IMR-90 (cell line): ENCODE measurements at regions not wholly inside any gene's neighbourhood (a gene's known extent, or its start where the extent isn't known, plus 50 kb on each side); places are given as distances from the start of the nearest gene placed in this dataset.

ENCODE experiments used
- ATAC-seq: fragments of 200-7000 bp; cut with Tn5 transposase; 2 replicates; pipeline ENCODE4 v1.9.1; 2020; ENCODE audit warnings: low read depth, mild to moderate bottlenecking, moderate library complexity
- BruUV-seq: library from RNA; stranded (reverse); fragments of 400-500 nt; replicated peaks from 2 replicates; lab custom pipeline; 2021; lab: Mats Ljungman, UMichigan
- CTCF ChIA-PET: fragments of 300-600 bp; formaldehyde crosslinking; extraction: SDS; loops from one replicate; lab custom pipeline; 2021; ENCODE audit warnings: antibody characterized with exemption; lab: Yijun Ruan, JAX
- POLR2A ChIA-PET: fragments of 300-600 bp; sonication (Branson Sonifier 250); formaldehyde crosslinking; loops from one replicate; lab custom pipeline; 2022; ENCODE audit warnings: antibody characterized with exemption; ENCODE audit not compliant: unreplicated experiment; lab: Charles Lee
- DNase-seq: peaks from one replicate; pipeline ENCODE4 v3.0.0; 2013
- H2AFZ ChIP-seq: replicated peaks from 2 replicates; pipeline ENCODE3; 2013; ENCODE audit warnings: low read length, mild to moderate bottlenecking; ENCODE audit not compliant: poor library complexity
- H2AK5ac ChIP-seq: 2 replicates; pipeline ENCODE4 v1.6.1; 2013; ENCODE audit warnings: low read depth, low read length, inconsistent platforms
- H2AK9ac ChIP-seq: replicated peaks from 2 replicates; pipeline ENCODE3; 2013; ENCODE audit warnings: mild to moderate bottlenecking, low read depth, low read length, moderate library complexity; ENCODE audit not compliant: poor library complexity
- H2BK120ac ChIP-seq: 2 replicates; pipeline ENCODE4 v1.6.1; 2013; ENCODE audit warnings: low read depth, low read length, inconsistent platforms
- H2BK15ac ChIP-seq: 3 replicates; pipeline ENCODE4 v1.6.1; 2013; ENCODE audit warnings: low read depth, low read length, inconsistent platforms
- H2BK20ac ChIP-seq: 2 replicates; pipeline ENCODE4 v1.6.1; 2013; ENCODE audit warnings: low read depth, mild to moderate bottlenecking, inconsistent platforms, low read length, moderate library complexity
- H2BK5ac ChIP-seq: 2 replicates; pipeline ENCODE4 v1.6.1; 2013; ENCODE audit warnings: mild to moderate bottlenecking, low read depth, low read length, inconsistent platforms; ENCODE audit not compliant: poor library complexity, severe bottlenecking
- H3K14ac ChIP-seq: replicated peaks from 2 replicates; pipeline ENCODE4 v1.6.1; 2013; ENCODE audit warnings: low read depth, low read length, inconsistent platforms
- H3K18ac ChIP-seq: 2 replicates; pipeline ENCODE4 v1.6.1; 2013; ENCODE audit warnings: low read depth, low read length, control low read depth
- H3K23ac ChIP-seq: 2 replicates; pipeline ENCODE4 v1.6.1; 2013; ENCODE audit warnings: low read depth, low read length, inconsistent platforms
- H3K27ac ChIP-seq: 2 replicates; pipeline ENCODE4 v1.5.1; 2013; ENCODE audit warnings: mild to moderate bottlenecking, control low read depth, low read length; ENCODE audit not compliant: insufficient read depth
- H3K27me3 ChIP-seq: 2 replicates; pipeline ENCODE4 v1.6.1; 2013; ENCODE audit warnings: low read length; ENCODE audit not compliant: control insufficient read depth, insufficient read depth
- H3K36me3 ChIP-seq: 2 replicates; pipeline ENCODE4 v1.6.1; 2013; ENCODE audit warnings: low read length, mixed read lengths; ENCODE audit not compliant: control insufficient read depth, insufficient read depth
- H3K4ac ChIP-seq: 2 replicates; pipeline ENCODE4 v1.6.1; 2013; ENCODE audit warnings: low read depth, low read length, inconsistent platforms
- H3K4me1 ChIP-seq: 2 replicates; pipeline ENCODE4 v1.6.1; 2013; ENCODE audit warnings: low read length, mixed read lengths; ENCODE audit not compliant: control insufficient read depth, insufficient read depth
- H3K4me2 ChIP-seq: 2 replicates; pipeline ENCODE4 v1.6.1; 2013; ENCODE audit warnings: low read depth, mild to moderate bottlenecking, control low read depth, low read length, moderate library complexity
- H3K4me3 ChIP-seq: 2 replicates; pipeline ENCODE4 v1.5.1; 2013; ENCODE audit warnings: low read depth, mild to moderate bottlenecking, control low read depth, low read length, moderate library complexity; ENCODE audit not compliant: insufficient read depth
- H3K56ac ChIP-seq: 2 replicates; pipeline ENCODE4 v1.6.1; 2013; ENCODE audit warnings: low read length, inconsistent platforms; ENCODE audit not compliant: insufficient read depth; ENCODE audit errors: extremely low read depth
- H3K79me1 ChIP-seq, 2 experiments: 2 replicates each; pipeline ENCODE4 v1.6.1; 2013; ENCODE audit warnings: low read length in 2 of 2, inconsistent platforms in 1 of 2, low read depth in 1 of 2
- H3K9ac ChIP-seq: 2 replicates; pipeline ENCODE4 v1.6.1; 2013; ENCODE audit warnings: low read depth, low read length, control low read depth
- H3K9me1 ChIP-seq: 2 replicates; pipeline ENCODE4 v1.6.1; 2013; ENCODE audit warnings: low read length, inconsistent platforms; ENCODE audit not compliant: insufficient read depth
- H3K9me3 ChIP-seq: 2 replicates; pipeline ENCODE4 v1.6.1; 2013; ENCODE audit warnings: low read length; ENCODE audit not compliant: control insufficient read depth, insufficient read depth
- H4K20me1 ChIP-seq: 2 replicates; pipeline ENCODE4 v1.6.1; 2013; ENCODE audit warnings: low read length, inconsistent platforms; ENCODE audit not compliant: insufficient read depth
- H4K5ac ChIP-seq: 2 replicates; pipeline ENCODE4 v1.6.1; 2013; ENCODE audit warnings: mild to moderate bottlenecking, low read depth, low read length, control low read depth
- H4K8ac ChIP-seq, 2 experiments: 2 replicates each; pipeline ENCODE4 v1.6.1; 2013; ENCODE audit warnings: low read depth in 2 of 2, low read length in 2 of 2, control low read depth in 1 of 2, inconsistent platforms in 1 of 2
- H4K91ac ChIP-seq: 2 replicates; pipeline ENCODE4 v1.6.1; 2013; ENCODE audit warnings: low read depth, low read length, inconsistent platforms; ENCODE audit not compliant: insufficient read depth
- BHLHE40 ChIP-seq: fragments of 150-350 bp; IDR thresholded peaks from 2 replicates; pipeline ENCODE4 v1.6.1; 2016; ENCODE audit warnings: mild to moderate bottlenecking, low read depth, low read length
- MAFK ChIP-seq: IDR thresholded peaks from 2 replicates; pipeline ENCODE4 v1.6.1; 2012; ENCODE audit warnings: low read depth, low read length, improper control_type of control experiment
- dilution Hi-C: fragments of 300-500 bp; cut with HindIII; formaldehyde crosslinking; loops from one replicate; pipeline ENCODE4 v1.14.3; 2018; ENCODE audit warnings: low sequenced_read_pairs; ENCODE audit not compliant: unreplicated experiment
- in situ Hi-C: fragments of 300-500 bp; cut with MboI; formaldehyde crosslinking; loops from 3 replicates; pipeline ENCODE4 v1.14.3; 2019; ENCODE audit warnings: low sequenced_read_pairs, inconsistent platforms, mixed read lengths
- intact Hi-C: fragments of 100-400 bp; cut with micrococcal nuclease; formaldehyde crosslinking; loops from 2 replicates; pipeline ENCODE4 v1.10.0; 2022

DNA sequence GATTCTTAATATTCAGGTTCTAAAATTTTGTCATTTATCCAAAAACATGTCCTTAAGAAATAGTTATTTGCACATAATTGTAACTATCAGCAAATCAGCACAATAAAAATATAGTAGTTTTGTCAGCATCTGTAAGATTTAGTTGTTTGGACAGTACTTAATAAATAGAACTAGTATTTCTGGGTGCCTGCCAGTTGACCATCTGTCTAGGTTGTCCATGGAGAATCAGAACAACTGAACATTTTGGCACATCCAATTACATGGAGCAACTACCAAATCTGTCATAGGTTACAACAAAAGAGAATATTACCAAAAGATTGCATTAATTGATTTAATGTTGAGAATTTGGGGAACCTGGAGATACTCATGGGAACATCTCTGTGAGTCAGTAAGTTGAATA is 305.5 kb upstream of the TACR3 start:
- H4K91ac ChIP-seq, result no peak overlapping the region
- H3K9me1 ChIP-seq, result no peaks in the 10 kb centered on the region

More for the DNA sequence above, 305.5 kb upstream of the TACR3 start:
- Histone ChIP-seq H3K4me2 (no peak overlapping the region), H3K4me3 (no peak overlapping the region), H2BK15ac (no peak overlapping the region), H2AFZ (no peak overlapping the region), H2AK9ac (no peak overlapping the region), H3K18ac (no peak overlapping the region), H4K20me1 (no peaks in the 10 kb centered on the region), H2AK5ac (no peak overlapping the region), H2BK120ac (no peak overlapping the region), H3K79me1 (no peaks in the 10 kb centered on the region), H2BK20ac (no peak overlapping the region), H3K23ac (no peak overlapping the region), H4K5ac (no peak overlapping the region), H3K27ac (no peak overlapping the region), H3K9me3 (peaks cover 2% of the 10 kb centered on the region; the same call in 1 of the 2 replicates), H3K56ac (no peak overlapping the region), H3K4me1 (no peaks in the 10 kb centered on the region), H3K9ac (no peak overlapping the region), H2BK5ac (no peak overlapping the region), H3K4ac (no peak overlapping the region), H3K27me3 (no peaks in the 10 kb centered on the region), H3K36me3 (no peaks in the 10 kb centered on the region), H4K8ac (no peak overlapping the region), H3K14ac (no peak overlapping the region)
- no peak for DNase-seq
- dilution Hi-C loops, result no loop called here
- ChIA-PET CTCF (no interaction called here), POLR2A (no interaction called here)
- TF ChIP-seq MAFK, result no peak
- TF ChIP-seq BHLHE40, result no peak
- intact Hi-C loops, result no loop called here
- in situ Hi-C loops, result no loop called here
- BruUV-seq, result no TSS peak
- ATAC-seq, result no peak
